Stomach smooth muscle (tissue), 2 donors: ENCODE measurements at regions not wholly inside any gene's neighbourhood (a gene's known extent, or its start where the extent isn't known, plus 50 kb on each side); places are given as distances from the start of the nearest gene placed in this dataset.
"Not testable (repeated sequence)": the region's sequence is repeated elsewhere in the genome, so short reads cannot be mapped to it uniquely, and the experiment has no call there.

ENCODE experiments used
- H3K27ac ChIP-seq: one replicate; pipeline ENCODE4 v1.7.0; 2013; ENCODE audit warnings: mild to moderate bottlenecking, low read length, inconsistent platforms
- H3K27me3 ChIP-seq, 2 donors: one replicate each; pipeline ENCODE4 v1.7.0; 2013; ENCODE audit warnings: low read length in 2 of 2; ENCODE audit not compliant: insufficient read depth in 2 of 2, control insufficient read depth in 1 of 2
- H3K36me3 ChIP-seq, 2 donors: one replicate each; pipeline ENCODE4 v1.7.0; 2013; ENCODE audit warnings: low read length in 2 of 2; ENCODE audit not compliant: control insufficient read depth in 2 of 2, insufficient read depth in 2 of 2
- H3K4me1 ChIP-seq: one replicate; pipeline ENCODE4 v1.7.0; 2013; ENCODE audit warnings: low read length; ENCODE audit not compliant: control insufficient read depth, insufficient read depth
- H3K4me3 ChIP-seq, 2 donors: one replicate each; pipeline ENCODE4 v1.7.0; 2013; ENCODE audit warnings: low read length in 2 of 2
- H3K9ac ChIP-seq, 2 donors: one replicate each; pipeline ENCODE4 v1.7.0; 2013; ENCODE audit warnings: low read length in 2 of 2, mild to moderate bottlenecking in 1 of 2
- H3K9me3 ChIP-seq, 2 donors: one replicate each; pipeline ENCODE4 v1.7.0; 2013; ENCODE audit warnings: low read length in 2 of 2; ENCODE audit not compliant: control insufficient read depth in 2 of 2
- donor health status: healthy.
- donor health status: Pancreatic carcinoma.

DNA sequence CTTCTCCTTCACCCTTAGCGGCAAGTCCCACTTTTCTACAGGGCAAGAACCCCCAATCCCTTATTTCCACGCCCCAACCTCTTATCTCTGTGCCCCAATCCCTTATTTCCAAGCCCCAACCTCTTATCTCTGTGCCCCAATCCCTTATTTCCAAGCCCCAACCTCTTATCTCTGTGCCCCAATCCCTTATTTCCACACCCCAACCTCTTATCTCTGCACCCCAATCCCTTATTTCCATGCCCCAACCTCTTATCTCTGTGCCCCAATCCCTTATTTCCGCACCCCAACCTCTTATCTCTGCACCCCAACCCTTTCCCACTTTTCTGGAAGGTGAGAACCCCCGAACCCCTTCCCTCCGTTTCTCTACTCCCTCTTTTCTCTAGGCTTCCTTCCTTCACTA is 116.1 kb upstream of the GJE1 start:
- H3K9me3 ChIP-seq, H3K4me1 ChIP-seq, H3K9ac ChIP-seq, H3K36me3 ChIP-seq, H3K4me3 ChIP-seq, H3K27ac ChIP-seq, H3K27me3 ChIP-seq: not testable (repeated sequence)

GRCh38 chr6:142015463-142015862 is 117.3 kb upstream of the GJE1 start:
- not testable (repeated sequence) for H3K9me3 ChIP-seq, H3K9ac ChIP-seq, H3K27ac ChIP-seq, H3K4me1 ChIP-seq, H3K4me3 ChIP-seq, H3K27me3 ChIP-seq, H3K36me3 ChIP-seq

DNA sequence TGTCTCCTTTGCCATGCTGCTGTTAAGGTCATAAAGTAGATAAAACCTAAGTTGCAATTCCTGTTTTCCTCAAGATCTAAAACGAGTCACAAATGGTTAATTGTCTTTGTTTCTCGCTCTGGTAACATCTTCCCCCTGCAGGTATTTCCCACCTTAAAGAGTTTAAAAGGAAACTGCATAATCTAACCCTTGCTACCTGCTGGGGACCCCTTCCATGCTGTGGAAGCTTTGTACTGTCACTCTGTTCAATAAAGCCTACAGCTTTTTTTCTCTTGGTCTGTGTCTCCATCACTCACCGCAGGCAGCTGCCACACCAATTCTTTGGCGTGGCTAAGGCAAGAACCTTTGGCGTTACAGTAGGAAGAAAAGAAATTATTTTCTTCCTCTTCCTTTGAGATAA is 117.7 kb upstream of the GJE1 start:
- no peaks in the 10 kb centered on the region for H3K36me3 ChIP-seq

DNA sequence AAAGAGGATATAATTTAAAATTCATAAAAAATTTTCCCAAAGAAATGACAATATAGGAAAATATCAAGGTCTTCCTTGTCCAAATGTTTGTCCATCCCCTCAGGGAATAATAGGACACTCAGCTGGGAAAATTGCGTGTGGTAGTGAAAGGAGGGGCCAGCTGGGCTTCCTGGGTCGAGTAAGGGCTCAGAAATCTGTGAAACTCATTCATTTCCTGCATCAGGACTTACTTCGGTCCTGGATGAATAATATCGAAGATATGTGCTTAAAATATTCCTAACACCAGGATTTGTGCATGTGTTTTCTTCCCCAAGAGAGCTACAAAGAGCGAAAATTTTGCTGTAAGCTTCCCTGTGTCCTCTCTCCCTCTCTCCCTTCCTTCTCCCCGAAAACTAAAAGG is 118.2 kb upstream of the GJE1 start:
- no peak overlapping the region for H3K27ac ChIP-seq
- H3K9me3 ChIP-seq, result no peaks in the 10 kb centered on the region
- no peaks in the 10 kb centered on the region for H3K36me3 ChIP-seq
- H3K4me3 ChIP-seq, result no peak overlapping the region
- no peaks in the 10 kb centered on the region for H3K27me3 ChIP-seq
- H3K4me1 ChIP-seq, result no peaks in the 10 kb centered on the region
- no peak overlapping the region for H3K9ac ChIP-seq

More for the DNA sequence above, 117.7 kb upstream of the GJE1 start:
- no peak overlapping the region for H3K9ac ChIP-seq
- H3K9me3 ChIP-seq, result no peaks in the 10 kb centered on the region
- no peak overlapping the region for H3K4me3 ChIP-seq
- H3K4me1 ChIP-seq, result no peaks in the 10 kb centered on the region
- no peak overlapping the region for H3K27ac ChIP-seq
- H3K27me3 ChIP-seq, result no peaks in the 10 kb centered on the region

GRCh38 chr6:142013875-142014495 is 118.7 kb upstream of the GJE1 start:
- Histone ChIP-seq H3K27me3 (no peaks in the 10 kb centered on the region), H3K27ac (no peak overlapping the region), H3K4me1 (no peaks in the 10 kb centered on the region), H3K4me3 (no peak overlapping the region), H3K36me3 (no peaks in the 10 kb centered on the region), H3K9me3 (no peaks in the 10 kb centered on the region), H3K9ac (no peak overlapping the region)

DNA sequence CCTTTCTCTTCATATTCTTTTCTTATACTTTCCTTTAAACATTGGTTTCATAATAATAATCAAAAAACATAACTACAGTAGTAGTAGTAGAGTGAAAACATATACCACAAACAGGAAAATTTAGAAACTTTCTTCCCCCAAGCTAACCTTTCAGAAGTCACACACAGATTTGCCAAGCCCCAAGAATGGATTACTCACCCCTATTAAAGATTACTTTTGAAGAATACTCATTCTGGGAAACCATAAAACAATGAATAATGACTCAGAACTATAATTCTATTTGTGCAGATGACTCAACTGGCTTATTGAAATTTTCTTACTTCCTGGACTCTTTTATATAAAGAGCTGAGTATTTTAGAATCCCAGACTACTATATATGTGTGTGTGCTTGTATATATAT is 119.4 kb upstream of the GJE1 start:
- Histone ChIP-seq H3K9ac (no peak overlapping the region), H3K4me1 (no peaks in the 10 kb centered on the region), H3K36me3 (no peaks in the 10 kb centered on the region), H3K4me3 (no peak overlapping the region), H3K27me3 (no peaks in the 10 kb centered on the region), H3K27ac (no peak overlapping the region), H3K9me3 (no peaks in the 10 kb centered on the region)

- Histone ChIP-seq H3K27me3 (no peaks in the 10 kb centered on the region), H3K27ac (no peak overlapping the region), H3K9ac (no peak overlapping the region), H3K4me1 (no peaks in the 10 kb centered on the region), H3K4me3 (no peak overlapping the region), H3K9me3 (no peaks in the 10 kb centered on the region), H3K36me3 (no peaks in the 10 kb centered on the region)
Measured at GRCh38 chr6:142011775-142012174, 121.0 kb upstream of the GJE1 start.

DNA sequence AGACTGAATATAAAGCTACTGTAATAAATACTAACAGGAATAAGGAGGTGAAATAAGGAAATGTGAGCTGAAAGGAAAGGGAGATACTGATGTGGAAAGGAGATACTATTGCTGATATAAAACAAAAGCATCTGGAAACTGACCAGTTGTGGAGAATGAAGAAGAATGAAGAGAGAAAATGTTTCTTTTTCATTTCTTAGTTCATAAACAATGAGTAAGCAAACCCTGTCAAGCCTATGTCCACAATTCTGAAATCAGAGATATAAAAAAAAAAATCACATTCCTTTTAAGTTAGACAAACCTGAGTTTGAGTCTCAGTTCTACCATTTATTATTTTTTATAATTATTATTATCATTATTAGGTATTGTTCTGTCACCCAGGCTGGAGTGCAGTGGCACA is 121.6 kb upstream of the GJE1 start:
- no peak overlapping the region for H3K27ac ChIP-seq
- H3K36me3 ChIP-seq, result no peaks in the 10 kb centered on the region
- H3K4me1 ChIP-seq, result no peaks in the 10 kb centered on the region
- no peak overlapping the region for H3K4me3 ChIP-seq
- H3K9ac ChIP-seq, result no peak overlapping the region
- no peaks in the 10 kb centered on the region for H3K27me3 ChIP-seq
- no peaks in the 10 kb centered on the region for H3K9me3 ChIP-seq

DNA sequence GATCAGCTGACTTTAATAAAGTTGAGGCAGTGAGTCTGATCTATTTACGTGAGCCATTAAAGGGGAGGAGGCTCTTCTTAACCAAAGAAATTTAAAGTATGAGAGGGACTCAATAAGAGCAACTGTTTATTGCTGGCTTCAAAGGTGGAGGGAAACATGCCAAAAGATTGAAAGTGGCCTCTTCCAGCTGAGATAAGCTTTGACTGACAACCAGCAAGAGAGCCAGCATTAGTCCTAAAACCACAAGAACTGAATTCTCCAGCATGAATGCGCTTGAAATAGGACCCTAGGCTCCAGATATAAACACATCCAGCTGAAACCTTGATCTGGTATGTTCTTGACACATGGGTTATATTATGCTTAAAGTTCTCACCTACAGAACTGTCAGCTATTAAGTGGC is 123.1 kb upstream of the GJE1 start:
- no peak overlapping the region for H3K4me3 ChIP-seq
- H3K4me1 ChIP-seq, result no peaks in the 10 kb centered on the region
- H3K27ac ChIP-seq, result no peak overlapping the region
- H3K36me3 ChIP-seq, result no peaks in the 10 kb centered on the region
- H3K27me3 ChIP-seq, result no peaks in the 10 kb centered on the region
- H3K9me3 ChIP-seq, result no peaks in the 10 kb centered on the region
- H3K9ac ChIP-seq, result no peak overlapping the region

- H3K4me3 ChIP-seq, result no peak overlapping the region
- H3K36me3 ChIP-seq, result no peaks in the 10 kb centered on the region
- no peaks in the 10 kb centered on the region for H3K9me3 ChIP-seq
- H3K27me3 ChIP-seq, result no peaks in the 10 kb centered on the region
- no peak overlapping the region for H3K9ac ChIP-seq
- no peaks in the 10 kb centered on the region for H3K4me1 ChIP-seq
- no peak overlapping the region for H3K27ac ChIP-seq
Measured at GRCh38 chr6:142008781-142009180, 123.9 kb upstream of the GJE1 start.

DNA sequence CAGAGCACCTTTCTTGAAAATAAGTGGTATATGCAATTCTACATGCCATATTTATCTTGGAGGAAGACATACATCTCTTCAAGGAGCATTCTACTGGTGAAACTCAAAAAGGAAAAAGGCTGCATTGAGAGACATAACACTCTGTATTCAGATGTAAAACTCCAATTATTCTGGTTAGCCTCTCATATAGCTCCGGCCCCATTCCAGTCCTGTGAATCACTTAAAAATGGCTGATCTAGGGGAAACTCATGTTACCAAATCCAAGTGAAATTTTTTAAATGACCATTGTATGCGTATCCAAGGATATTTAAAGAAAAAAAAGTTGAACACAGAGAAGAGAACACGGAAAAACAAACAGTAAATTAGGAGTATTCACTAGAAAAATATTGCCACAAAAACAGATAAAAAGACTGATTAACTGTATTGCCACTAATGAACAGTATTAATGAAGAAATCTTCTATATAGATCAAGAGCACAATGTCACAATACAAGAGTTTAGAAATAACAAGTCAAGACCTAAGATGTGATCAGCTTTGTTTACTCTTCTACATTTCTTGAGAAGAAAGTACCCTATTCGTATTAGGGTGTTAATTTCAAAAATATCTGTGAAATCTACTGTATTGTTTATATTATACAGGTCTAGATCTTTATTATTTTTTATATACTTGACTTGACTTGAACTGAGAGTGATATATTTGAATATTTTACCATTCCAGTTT is 124.5 kb upstream of the GJE1 start:
- no peaks in the 10 kb centered on the region for H3K4me1 ChIP-seq
- no peak overlapping the region for H3K27ac ChIP-seq
- no peak overlapping the region for H3K4me3 ChIP-seq
- no peaks in the 10 kb centered on the region for H3K36me3 ChIP-seq
- H3K9ac ChIP-seq, result no peak overlapping the region
- no peaks in the 10 kb centered on the region for H3K27me3 ChIP-seq
- no peaks in the 10 kb centered on the region for H3K9me3 ChIP-seq
